ENCODE measurements at regions not wholly inside any gene's neighbourhood (a gene's known extent, or its start where the extent isn't known, plus 50 kb on each side); places are given as distances from the start of the nearest gene placed in this dataset.
"Not testable (repeated sequence)": the region's sequence is repeated elsewhere in the genome, so short reads cannot be mapped to it uniquely, and the experiment has no call there.

GRCh38 chr6:113070681-113071080 is 723.6 kb downstream of the RFPL4B start:
- TF ChIP-seq CTCF (IDR thresholded peaks at IDR 0.05; ENCODE audit: low read depth, low read length, missing input control); YY1 (IDR thresholded peaks at IDR 0.05); SP1 (IDR thresholded peaks at IDR 0.05); FOXA2 (IDR thresholded peaks at IDR 0.05); REST (IDR thresholded peaks at IDR 0.05); EGR1 (IDR thresholded peaks at IDR 0.05; ENCODE audit: low read depth in 2 of 2); ZBTB33 (IDR thresholded peaks at IDR 0.05); ATF3 (IDR thresholded peaks at IDR 0.05); HNF4G (IDR thresholded peaks at IDR 0.05); JUND (IDR thresholded peaks at IDR 0.05); FOXA1 (IDR thresholded peaks at IDR 0.05); RAD21 (IDR thresholded peaks at IDR 0.05): not testable (repeated sequence)
